ENCODE measurements at regions not wholly inside any gene's neighbourhood (a gene's known extent, or its start where the extent isn't known, plus 50 kb on each side); places are given as distances from the start of the nearest gene placed in this dataset.

DNA sequence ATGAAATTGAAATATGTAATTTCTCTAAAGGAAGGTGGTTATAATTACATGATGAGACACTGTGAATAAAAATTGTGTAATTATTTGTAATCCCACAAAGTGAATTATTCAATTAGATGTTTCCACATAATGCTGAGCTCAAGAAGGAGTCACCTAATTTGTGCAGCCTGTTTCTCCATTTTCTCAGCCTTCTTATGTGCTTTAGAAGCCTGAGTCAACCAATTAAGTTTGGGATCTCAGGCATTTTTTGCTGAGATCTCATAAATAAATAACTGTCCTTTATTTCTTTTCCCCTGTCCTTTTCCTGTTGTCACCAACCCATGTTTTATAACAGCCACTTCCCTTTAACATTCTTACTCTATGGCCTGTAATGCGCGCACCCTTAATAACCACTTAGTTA lies 506.5 kb upstream of the SEMA3D start:
- TF ChIP-seq, protein P1, sequence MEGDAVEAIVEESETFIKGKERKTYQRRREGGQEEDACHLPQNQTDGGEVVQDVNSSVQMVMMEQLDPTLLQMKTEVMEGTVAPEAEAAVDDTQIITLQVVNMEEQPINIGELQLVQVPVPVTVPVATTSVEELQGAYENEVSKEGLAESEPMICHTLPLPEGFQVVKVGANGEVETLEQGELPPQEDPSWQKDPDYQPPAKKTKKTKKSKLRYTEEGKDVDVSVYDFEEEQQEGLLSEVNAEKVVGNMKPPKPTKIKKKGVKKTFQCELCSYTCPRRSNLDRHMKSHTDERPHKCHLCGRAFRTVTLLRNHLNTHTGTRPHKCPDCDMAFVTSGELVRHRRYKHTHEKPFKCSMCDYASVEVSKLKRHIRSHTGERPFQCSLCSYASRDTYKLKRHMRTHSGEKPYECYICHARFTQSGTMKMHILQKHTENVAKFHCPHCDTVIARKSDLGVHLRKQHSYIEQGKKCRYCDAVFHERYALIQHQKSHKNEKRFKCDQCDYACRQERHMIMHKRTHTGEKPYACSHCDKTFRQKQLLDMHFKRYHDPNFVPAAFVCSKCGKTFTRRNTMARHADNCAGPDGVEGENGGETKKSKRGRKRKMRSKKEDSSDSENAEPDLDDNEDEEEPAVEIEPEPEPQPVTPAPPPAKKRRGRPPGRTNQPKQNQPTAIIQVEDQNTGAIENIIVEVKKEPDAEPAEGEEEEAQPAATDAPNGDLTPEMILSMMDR (optimal IDR thresholded peaks at IDR 0.05 in 1 of 3, IDR thresholded peaks at IDR 0.05 in 1 of 3, conservative IDR thresholded peaks at IDR 0.05 in 1 of 3; ENCODE audit: extremely low read depth in 1 of 3, insufficient read depth in 2 of 3, low read length in 3 of 3): no peak
- TF ChIP-seq EZH2 (IDR thresholded peaks at IDR 0.05; ENCODE audit: low read length): no peak

Measured in keratinocyte (primary cell).